Stomach (tissue), 4 donors: ENCODE measurements at regions not wholly inside any gene's neighbourhood (a gene's known extent, or its start where the extent isn't known, plus 50 kb on each side); places are given as distances from the start of the nearest gene placed in this dataset.

Experiments used
- CTCF ChIP-seq, 7 experiments: fragments of 450-650 bp in 4 of 7; fragments of 200-600 bp in 3 of 7; sonication (generic) in 3 of 7; IDR thresholded peaks; one replicate each; pipeline ENCODE4 v1.5.1; 2016 to 2019; ENCODE audit warnings: antibody characterized with exemption in 7 of 7, control low read depth in 2 of 7, mild to moderate bottlenecking in 1 of 7
- EP300 ChIP-seq: sonication (generic); formaldehyde crosslinking; IDR thresholded peaks from one replicate; pipeline ENCODE4 v1.6.1; 2017; ENCODE audit warnings: antibody characterized with exemption
- POLR2A ChIP-seq, 4 donors: fragments of 450-650 bp; IDR thresholded peaks; one replicate each; pipeline ENCODE4 v1.6.1; 2016; ENCODE audit warnings: antibody characterized with exemption in 4 of 4, control low read depth in 2 of 4, mild to moderate bottlenecking in 1 of 4, moderate library complexity in 1 of 4
- POLR2AphosphoS5 ChIP-seq, 3 donors: sonication (generic); formaldehyde crosslinking; IDR thresholded peaks; one replicate each; pipeline ENCODE4 v1.6.1; 2016; ENCODE audit warnings: antibody characterized with exemption in 3 of 3

- TF ChIP-seq POLR2A (IDR thresholded peaks at IDR 0.05) (no peak), CTCF (IDR thresholded peaks at IDR 0.05) (no peak), EP300 (no peak), POLR2AphosphoS5 (IDR thresholded peaks at IDR 0.05) (no peak)
Observed at GRCh38 chr6:40954446-40955177, 84.4 kb downstream of the UNC5CL start.
